ENCODE measurements at regions not wholly inside any gene's neighbourhood (a gene's known extent, or its start where the extent isn't known, plus 50 kb on each side); places are given as distances from the start of the nearest gene placed in this dataset.

GRCh38 chr17:22462461-22462860, 770.1 kb downstream of the KCNJ18 start:
- ATAC-seq, result no peak
- intact Hi-C loops (cut with DNase I), result no loop called here
- DNase-seq, result no peak

GRCh38 chr17:22463110-22463850, 771.0 kb downstream of the KCNJ18 start:
- intact Hi-C loops (cut with DNase I), result no loop called here
- ATAC-seq (no peak), DNase-seq (no peak)

DNA sequence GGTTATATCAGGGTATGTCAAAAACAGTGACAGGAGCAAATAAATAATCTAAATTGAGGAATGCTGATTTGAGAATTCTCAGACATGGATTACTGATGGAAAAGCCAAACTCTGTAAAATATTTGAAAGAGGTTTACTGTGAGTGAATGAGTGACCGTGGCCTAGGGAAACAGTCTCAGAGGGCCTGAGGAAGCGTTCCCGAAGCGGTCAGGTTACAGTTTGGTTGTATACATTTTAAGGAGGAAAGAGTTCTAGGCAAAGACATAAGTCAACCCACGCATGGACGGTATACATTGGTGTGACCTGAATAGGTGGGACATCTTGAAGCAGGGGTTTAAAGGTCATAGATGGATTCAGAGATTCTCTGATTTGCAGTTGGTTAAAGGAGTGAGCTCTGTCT, 771.7 kb downstream of the KCNJ18 start:
- DNase-seq (no peak), ATAC-seq (no peak)
- intact Hi-C loops (cut with DNase I), result no loop called here

GRCh38 chr17:22467720-22468119, 775.4 kb downstream of the KCNJ18 start:
- intact Hi-C loops (cut with DNase I), result no loop called here
- ATAC-seq, result no peak

GRCh38 chr17:22469101-22469880, 777.0 kb downstream of the KCNJ18 start:
- DNase-seq (no peak), ATAC-seq (no peak)
- intact Hi-C loops (cut with DNase I), result no loop called here

More at GRCh38 chr17:22467720-22468119, 775.4 kb downstream of the KCNJ18 start:
- no peak for DNase-seq

- intact Hi-C loops (cut with DNase I), result no loop called here
- DNase-seq (no peak), ATAC-seq (no peak)
Observed at GRCh38 chr17:22469941-22470340, 777.6 kb downstream of the KCNJ18 start.

- intact Hi-C loops (cut with DNase I), result no loop called here
- ATAC-seq (no peak), DNase-seq (no peak)
Observed at GRCh38 chr17:22470411-22471175, 778.3 kb downstream of the KCNJ18 start.

GRCh38 chr17:22484826-22485225, 792.5 kb downstream of the KCNJ18 start:
- no peak for DNase-seq
- intact Hi-C loops (cut with DNase I), result no loop called here
- no peak for ATAC-seq

GRCh38 chr17:22490399-22490798, 798.1 kb downstream of the KCNJ18 start:
- DNase-seq (no peak), ATAC-seq (no peak)
- intact Hi-C loops (cut with DNase I), result no loop called here

DNA sequence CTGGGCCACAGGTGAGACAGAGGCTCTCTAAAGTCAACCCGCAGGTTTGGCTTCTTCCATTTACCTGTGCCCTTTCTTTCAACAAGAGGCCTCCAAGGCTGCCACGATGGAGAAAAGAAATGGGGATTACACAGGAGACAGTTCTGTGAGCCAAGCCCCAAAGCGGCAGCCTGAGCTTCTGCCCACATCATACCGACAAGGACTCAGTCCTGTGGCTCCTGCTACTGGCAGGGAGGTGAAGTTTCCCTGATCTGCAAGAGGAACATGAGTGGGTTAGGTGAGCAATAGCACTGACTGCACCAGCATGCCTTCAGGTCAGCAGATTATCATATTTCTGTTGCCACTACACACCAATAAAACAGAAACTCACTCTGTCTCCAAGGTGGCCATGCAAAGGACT, 800.0 kb downstream of the KCNJ18 start:
- DNase-seq, result no peak
- no peak for ATAC-seq
- intact Hi-C loops (cut with DNase I), result no loop called here

DNA sequence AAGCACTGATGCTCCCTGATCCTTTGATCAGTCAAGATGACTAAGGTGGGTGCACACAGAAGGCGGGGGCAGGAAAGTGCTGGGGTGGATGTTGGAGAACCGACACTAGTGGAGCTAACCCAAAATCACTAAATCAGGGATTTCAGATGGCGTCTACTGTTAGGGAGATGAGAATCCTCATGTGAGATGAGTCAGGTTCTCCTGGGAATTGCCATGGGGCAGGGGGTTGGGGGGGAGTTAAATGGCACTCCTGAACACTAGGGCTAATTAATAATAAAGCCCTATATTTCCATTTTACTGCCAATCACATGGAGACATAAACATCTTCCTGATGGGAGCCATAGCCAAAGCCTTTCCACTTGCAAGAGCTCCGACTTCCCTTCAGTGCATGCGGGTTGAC, 804.1 kb downstream of the KCNJ18 start:
- intact Hi-C loops (cut with DNase I), result no loop called here
- ATAC-seq (no peak), DNase-seq (no peak)

GRCh38 chr17:22503322-22503899, 811.1 kb downstream of the KCNJ18 start:
- intact Hi-C loops (cut with DNase I), result no loop called here
- ATAC-seq, result no peak
- DNase-seq, result no peak

DNA sequence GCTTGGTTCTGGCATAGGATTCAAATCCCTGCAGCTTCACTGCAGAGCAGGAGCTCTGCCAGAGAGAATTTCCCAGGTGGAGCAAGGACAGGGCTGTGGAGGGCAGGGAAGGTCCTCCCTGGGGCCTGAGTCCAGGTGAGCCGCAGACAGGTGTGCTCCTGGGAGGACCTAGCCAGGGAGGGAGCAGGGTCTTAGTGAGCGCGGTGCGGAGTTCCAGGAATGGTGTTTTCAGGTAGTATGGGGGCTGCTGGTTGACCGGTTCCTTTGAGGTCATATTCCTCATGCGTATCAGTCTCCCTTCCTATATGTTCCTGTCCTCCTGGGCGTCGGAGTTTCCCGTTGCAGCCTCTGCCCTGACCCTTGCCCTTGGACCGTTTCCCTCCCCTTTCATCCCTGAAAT, 813.3 kb downstream of the KCNJ18 start:
- ATAC-seq (no peak), DNase-seq (no peak)
- intact Hi-C loops (cut with DNase I), result no loop called here

- no peak for ATAC-seq
- no peak for DNase-seq
- intact Hi-C loops (cut with DNase I), result no loop called here
Observed at GRCh38 chr17:22506231-22506630, 813.9 kb downstream of the KCNJ18 start.

- intact Hi-C loops (cut with DNase I), result no loop called here
- DNase-seq (no peak), ATAC-seq (no peak)
Observed at GRCh38 chr17:22506861-22507260, 814.5 kb downstream of the KCNJ18 start.

DNA sequence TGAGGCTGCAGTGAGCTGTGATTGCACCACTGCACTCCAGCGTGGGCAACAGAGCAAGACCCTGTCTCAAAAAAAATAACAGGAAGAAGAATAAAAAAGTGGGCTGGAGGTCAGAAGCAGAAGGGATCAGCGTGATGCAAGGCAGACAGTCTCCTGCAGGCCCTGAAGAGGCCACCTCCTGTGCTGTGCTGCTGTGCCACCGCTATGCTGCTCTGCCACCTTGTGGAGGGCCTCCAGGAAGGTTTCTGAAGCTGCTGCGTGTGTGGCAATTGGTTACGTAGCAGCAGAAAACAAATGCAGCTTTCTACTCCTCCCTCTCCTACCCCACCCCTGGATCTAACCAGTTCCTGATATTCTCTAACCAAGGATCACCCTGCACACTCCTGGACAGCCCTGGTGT, 815.5 kb downstream of the KCNJ18 start:
- DNase-seq, result no peak
- ATAC-seq, result no peak
- intact Hi-C loops (cut with DNase I), result no loop called here

GRCh38 chr17:22510504-22510903, 818.2 kb downstream of the KCNJ18 start:
- ATAC-seq (no peak), DNase-seq (no peak)
- intact Hi-C loops (cut with DNase I), result no loop called here

DNA sequence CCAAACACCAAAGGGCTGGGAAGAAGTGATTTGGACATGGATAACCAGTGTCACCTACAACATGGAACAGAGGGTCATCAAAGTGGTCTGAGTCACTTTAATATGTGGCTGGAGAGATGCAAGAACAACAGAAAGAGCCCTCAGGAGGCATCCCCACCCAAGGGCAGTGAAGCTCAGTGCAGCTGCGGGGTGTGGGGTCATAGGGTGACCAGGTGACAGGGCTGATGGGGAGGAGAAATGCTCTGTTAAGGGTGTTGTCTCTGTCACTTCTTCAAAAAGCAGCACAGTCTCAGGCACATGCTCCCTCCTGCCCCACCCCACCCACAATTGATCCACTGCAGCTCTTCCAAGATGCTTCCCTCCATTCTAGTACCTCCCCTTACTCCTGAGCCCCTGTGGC, 819.1 kb downstream of the KCNJ18 start:
- ATAC-seq (no peak), DNase-seq (no peak)
- intact Hi-C loops (cut with DNase I), result no loop called here

GRCh38 chr17:22512057-22512456, 819.7 kb downstream of the KCNJ18 start:
- intact Hi-C loops (cut with DNase I), result no loop called here
- DNase-seq (no peak), ATAC-seq (no peak)

- no peak for ATAC-seq
- intact Hi-C loops (cut with DNase I), result no loop called here
- DNase-seq, result no peak
Observed at GRCh38 chr17:22512506-22512905, 820.2 kb downstream of the KCNJ18 start.
